Endothelial cell of umbilical vein (primary cell): ENCODE measurements at regions not wholly inside any gene's neighbourhood (a gene's known extent, or its start where the extent isn't known, plus 50 kb on each side); places are given as distances from the start of the nearest gene placed in this dataset.

Source experiments
- BruUV-seq: library from RNA; stranded (reverse); fragments of 400-500 nt; replicated peaks from 2 replicates; lab custom pipeline; 2021; lab: Mats Ljungman, UMichigan
- CTCF ChIA-PET: fragments of 300-600, 350-600 bp; sonication (Branson Sonifier 250); formaldehyde crosslinking; loops from one replicate; lab custom pipeline; 2021; ENCODE audit warnings: antibody characterized with exemption, inconsistent platforms; lab: Charles Lee
- POLR2A ChIA-PET: fragments of 300-600, 350-600 bp; sonication (Branson Sonifier 250); formaldehyde crosslinking; loops from one replicate; lab custom pipeline; 2021; ENCODE audit warnings: antibody characterized with exemption, inconsistent platforms; lab: Charles Lee
- DNase-seq: peaks from one replicate; pipeline ENCODE4 v3.0.0-alpha.2; 2011; ENCODE audit warnings: low read depth, low spot score
- FAIRE-seq: peaks from 2 replicates; lab custom pipeline; 2011; peaks lifted over from hg19 to GRCh38; lab: Jason Lieb, UNC
- H2AFZ ChIP-seq: 2 replicates; pipeline ENCODE4 v1.6.0; 2012; ENCODE audit warnings: low read depth, low read length, control low read depth, inconsistent platforms
- H3K27ac ChIP-seq: 2 replicates; pipeline ENCODE4 v1.5.1; 2011; ENCODE audit warnings: low read depth, mild to moderate bottlenecking, control low read depth, low read length, moderate library complexity; ENCODE audit not compliant: insufficient read depth
- H3K27me3 ChIP-seq, 2 experiments: 2 replicates each; pipeline versions ENCODE4 v1.6.0 to v1.6.1; 2011; ENCODE audit warnings: low read length in 2 of 2, mixed read lengths in 1 of 2; ENCODE audit not compliant: control insufficient read depth in 2 of 2, insufficient read depth in 2 of 2
- H3K36me3 ChIP-seq, 2 experiments: 2 replicates in 1 of 2; 3 replicates in 1 of 2; pipeline ENCODE4 v1.5.1; 2011; ENCODE audit warnings: low read length in 2 of 2, mild to moderate bottlenecking in 1 of 2, moderate library complexity in 1 of 2; ENCODE audit not compliant: control insufficient read depth in 2 of 2, insufficient read depth in 2 of 2; ENCODE audit errors: extremely low read depth in 1 of 2
- H3K4me1 ChIP-seq: 3 replicates; pipeline ENCODE4 v1.5.1; 2011; ENCODE audit warnings: mild to moderate bottlenecking, low read length; ENCODE audit not compliant: control insufficient read depth, insufficient read depth; ENCODE audit errors: extremely low read depth
- H3K4me2 ChIP-seq: 2 replicates; pipeline ENCODE4 v1.6.1; 2011; ENCODE audit warnings: low read length, control low read depth, mixed read lengths; ENCODE audit not compliant: insufficient read depth
- H3K4me3 ChIP-seq, 3 experiments: fragments of 200-600 bp in 1 of 3; sonication (generic), shearing (Covaris generic) in 1 of 3; replicated peaks in 1 of 3; 2 replicates each; pipeline ENCODE4 v1.5.1; 2011 to 2016; ENCODE audit warnings: control low read depth in 3 of 3, low read length in 3 of 3, mild to moderate bottlenecking in 2 of 3, inconsistent platforms in 1 of 3, low read depth in 1 of 3, moderate library complexity in 1 of 3; ENCODE audit not compliant: insufficient read depth in 1 of 3
- H3K79me2 ChIP-seq: 2 replicates; pipeline ENCODE4 v1.6.0; 2012; ENCODE audit warnings: low read length, inconsistent platforms; ENCODE audit not compliant: control insufficient read depth, insufficient read depth
- H3K9ac ChIP-seq: replicated peaks from 2 replicates; pipeline ENCODE3; 2011; ENCODE audit warnings: low read length, control low read depth; ENCODE audit not compliant: insufficient read depth; ENCODE audit errors: extremely low read depth
- H3K9me1 ChIP-seq: replicated peaks from 3 replicates; pipeline ENCODE4 v1.6.0; 2011; ENCODE audit warnings: mild to moderate bottlenecking, low read length; ENCODE audit not compliant: control insufficient read depth, insufficient read depth; ENCODE audit errors: extremely low read depth
- H3K9me3 ChIP-seq: replicated peaks from 2 replicates; pipeline ENCODE4 v1.5.1; 2012; ENCODE audit warnings: low read length, inconsistent platforms; ENCODE audit not compliant: control insufficient read depth, insufficient read depth
- H4K20me1 ChIP-seq: replicated peaks from 2 replicates; pipeline ENCODE3; 2011; ENCODE audit warnings: mild to moderate bottlenecking, low read length; ENCODE audit not compliant: control insufficient read depth, insufficient read depth; ENCODE audit errors: extremely low read depth
- CTCF ChIP-seq, 2 donors: IDR thresholded peaks; 1 replicate in 1 of 2; 2 replicates in 1 of 2; pipeline ENCODE4 v1.5.1; 2011; ENCODE audit warnings: low read length in 2 of 2, mild to moderate bottlenecking in 2 of 2, moderate library complexity in 2 of 2, control low read depth in 1 of 2, inconsistent platforms in 1 of 2, low read depth in 1 of 2; ENCODE audit not compliant: insufficient read depth in 1 of 2; ENCODE audit errors: extremely low read depth in 1 of 2
- EZH2 ChIP-seq: IDR thresholded peaks from 2 replicates; pipeline ENCODE4 v1.6.1; 2012; ENCODE audit warnings: borderline replicate concordance, low read depth, mild to moderate bottlenecking, moderate library complexity, low read length, inconsistent platforms; ENCODE audit not compliant: severe bottlenecking
- FOS ChIP-seq: IDR thresholded peaks from 2 replicates; pipeline ENCODE4 v1.6.1; 2011; ENCODE audit warnings: mild to moderate bottlenecking, low read length, moderate library complexity, borderline replicate concordance; ENCODE audit not compliant: insufficient read depth
- GATA2 ChIP-seq: IDR thresholded peaks from 2 replicates; pipeline ENCODE4 v1.7.0; 2011; ENCODE audit warnings: low read depth, mild to moderate bottlenecking, moderate library complexity, mixed read lengths, low read length; ENCODE audit not compliant: insufficient read length, insufficient read depth
- JUN ChIP-seq: IDR thresholded peaks from 2 replicates; pipeline ENCODE4 v1.6.1; 2011; ENCODE audit warnings: borderline replicate concordance, low read depth; ENCODE audit not compliant: insufficient read length, insufficient read depth
- MAX ChIP-seq: IDR thresholded peaks from 2 replicates; pipeline ENCODE4 v1.6.1; 2011; ENCODE audit not compliant: insufficient read depth, insufficient read length
- MYC ChIP-seq: IDR thresholded peaks from one replicate; pipeline ENCODE4 v1.6.1; 2011; ENCODE audit warnings: mild to moderate bottlenecking, low read depth, low read length
- POLR2A ChIP-seq: IDR thresholded peaks from 2 replicates; pipeline ENCODE4 v1.6.1; 2012; ENCODE audit warnings: low read depth, mild to moderate bottlenecking, control low read depth, low read length
- POLR2AphosphoS5 ChIP-seq: IDR thresholded peaks from 2 replicates; pipeline ENCODE4 v1.6.1; 2012; ENCODE audit warnings: low read depth, mild to moderate bottlenecking, control low read depth, low read length, moderate library complexity; ENCODE audit not compliant: insufficient read depth
- dilution Hi-C: fragments of 300-500 bp; cut with MboI; formaldehyde crosslinking; loops from one replicate; pipeline ENCODE4 v1.15.0; 2019; ENCODE audit warnings: low sequenced_read_pairs; ENCODE audit not compliant: extremely low pct_ligation_motif_present
- intact Hi-C: fragments of 100-400 bp; cut with micrococcal nuclease; formaldehyde crosslinking; loops from one replicate; pipeline ENCODE4 v1.10.0; 2022

- intact Hi-C loops = no loop called here
- FAIRE-seq = no peak
- POLR2A ChIA-PET = no interaction called here
- Histone ChIP-seq H3K4me3 (no peak overlapping the region), H3K27me3 (no peaks in the 10 kb centered on the region), H3K9me3 (no peaks in the 10 kb centered on the region), H3K9me1 (no peaks in the 10 kb centered on the region), H3K36me3 (no peaks in the 10 kb centered on the region), H3K27ac (no peak overlapping the region), H2AFZ (no peak overlapping the region), H3K4me2 (no peak overlapping the region), H3K9ac (no peak overlapping the region), H3K4me1 (no peaks in the 10 kb centered on the region), H3K79me2 (no peaks in the 10 kb centered on the region), H4K20me1 (no peaks in the 10 kb centered on the region)
- CTCF ChIA-PET = no interaction called here
- dilution Hi-C loops = no loop called here
- no peak for TF ChIP-seq POLR2A
- no peak for TF ChIP-seq JUN
- TF ChIP-seq CTCF (IDR thresholded peaks at IDR 0.05; ENCODE audit: extremely low read depth in 1 of 2, insufficient read depth in 1 of 2, low read depth in 1 of 2, low read length in 2 of 2) = no peak
- no peak for TF ChIP-seq MAX
- TF ChIP-seq EZH2 = no peak
- no peak for TF ChIP-seq POLR2AphosphoS5
- TF ChIP-seq GATA2 = no peak
- TF ChIP-seq MYC = no peak
- TF ChIP-seq FOS = no peak
- no peak for DNase-seq
- BruUV-seq = no TSS peak
These were observed 1997.0 kb upstream of the LRRTM1 start for GRCh38 chr2:82301506-82301905.
